GM12864 (cell line): ENCODE measurements at regions not wholly inside any gene's neighbourhood (a gene's known extent, or its start where the extent isn't known, plus 50 kb on each side); places are given as distances from the start of the nearest gene placed in this dataset.
"Not testable (repeated sequence)": the region's sequence is repeated elsewhere in the genome, so short reads cannot be mapped to it uniquely, and the experiment has no call there.

Experiments used
- DNase-seq: peaks from one replicate; pipeline ENCODE4 v3.0.0-alpha.2; 2011; ENCODE audit warnings: low read depth
- H3K4me3 ChIP-seq: 2 replicates; pipeline ENCODE4 v1.5.1; 2011; ENCODE audit warnings: mild to moderate bottlenecking, low read depth, low read length, control low read depth
- CTCF ChIP-seq: IDR thresholded peaks from 2 replicates; pipeline ENCODE4 v1.5.1; 2011; ENCODE audit warnings: low read depth, mild to moderate bottlenecking, moderate library complexity, low read length, control low read depth, inconsistent platforms; ENCODE audit errors: missing control alignments

- not testable (repeated sequence) for DNase-seq, H3K4me3 ChIP-seq
These were observed 1246.2 kb upstream of the PHF14 start for GRCh38 chr7:9727467-9727869.

- DNase-seq, H3K4me3 ChIP-seq: not testable (repeated sequence)
These were observed 1245.5 kb upstream of the PHF14 start for GRCh38 chr7:9728014-9728657.

- no peak for TF ChIP-seq CTCF
- no peak for DNase-seq
- no peak overlapping the region for H3K4me3 ChIP-seq
These were observed 1221.6 kb upstream of the PHF14 start for GRCh38 chr7:9752033-9752432.

- no peak for TF ChIP-seq CTCF
- DNase-seq, result no peak
- H3K4me3 ChIP-seq, result no peak overlapping the region
These were observed 1212.4 kb upstream of the PHF14 start for GRCh38 chr7:9761224-9761623.

GRCh38 chr7:9776900-9777299 is 1196.8 kb upstream of the PHF14 start:
- H3K4me3 ChIP-seq, result no peak overlapping the region
- no peak for DNase-seq
- no peak for TF ChIP-seq CTCF

GRCh38 chr7:9778367-9778766 is 1195.3 kb upstream of the PHF14 start:
- no peak for DNase-seq
- no peak for TF ChIP-seq CTCF
- no peak overlapping the region for H3K4me3 ChIP-seq

- DNase-seq, result no peak
- TF ChIP-seq CTCF, result no peak
- no peak overlapping the region for H3K4me3 ChIP-seq
These were observed 1192.0 kb upstream of the PHF14 start for GRCh38 chr7:9781710-9782109.

GRCh38 chr7:9782275-9782674 is 1191.4 kb upstream of the PHF14 start:
- no peak for DNase-seq
- no peak for TF ChIP-seq CTCF
- no peak overlapping the region for H3K4me3 ChIP-seq
